GM06990 (cell line): ENCODE measurements at regions not wholly inside any gene's neighbourhood (a gene's known extent, or its start where the extent isn't known, plus 50 kb on each side); places are given as distances from the start of the nearest gene placed in this dataset.

ENCODE experiments used
- DNase-seq: peaks from one replicate; pipeline ENCODE4 v3.0.0-alpha.2; 2011; ENCODE audit not compliant: insufficient read length; ENCODE audit errors: extremely low read depth
- H3K27me3 ChIP-seq: replicated peaks from 2 replicates; pipeline ENCODE4 v1.6.0; 2011; ENCODE audit warnings: low read length; ENCODE audit not compliant: control insufficient read depth, insufficient read depth
- H3K36me3 ChIP-seq: 2 replicates; pipeline ENCODE4 v1.5.1; 2011; ENCODE audit warnings: low read length; ENCODE audit not compliant: control insufficient read depth, insufficient read depth
- H3K4me3 ChIP-seq: replicated peaks from 2 replicates; pipeline ENCODE4 v1.5.1; 2011; ENCODE audit warnings: low read depth, mild to moderate bottlenecking, control low read depth, low read length
- TF ChIP-seq, protein P1 (sequence below): IDR thresholded peaks from 2 replicates; pipeline ENCODE4 v1.5.1; 2011; ENCODE audit warnings: low read length, control low read depth, mild to moderate bottlenecking, inconsistent platforms; ENCODE audit not compliant: insufficient read depth, poor library complexity, severe bottlenecking

DNA sequence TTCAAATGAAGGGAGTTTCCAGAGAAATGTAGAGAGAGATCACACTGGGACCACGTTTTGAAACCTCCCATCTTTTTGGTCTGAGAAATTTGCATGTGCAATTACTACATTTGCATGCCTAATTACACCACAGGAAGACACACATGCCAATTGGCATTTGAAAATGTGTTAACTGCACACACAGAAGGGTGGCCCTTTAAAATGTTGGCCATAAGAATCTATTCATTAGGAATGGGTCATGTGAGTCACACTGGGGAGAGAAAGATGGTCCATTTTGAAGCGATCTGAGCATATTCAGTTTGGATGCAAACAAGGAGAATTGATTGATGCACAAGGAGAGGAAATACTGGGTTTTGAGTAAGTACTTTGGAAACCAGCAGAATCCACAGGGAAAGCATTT is 1407.1 kb upstream of the ACVR2A start:
- DNase-seq = no peak
- H3K4me3 ChIP-seq = no peak overlapping the region
- H3K27me3 ChIP-seq = no peaks in the 10 kb centered on the region
- TF ChIP-seq, protein P1, sequence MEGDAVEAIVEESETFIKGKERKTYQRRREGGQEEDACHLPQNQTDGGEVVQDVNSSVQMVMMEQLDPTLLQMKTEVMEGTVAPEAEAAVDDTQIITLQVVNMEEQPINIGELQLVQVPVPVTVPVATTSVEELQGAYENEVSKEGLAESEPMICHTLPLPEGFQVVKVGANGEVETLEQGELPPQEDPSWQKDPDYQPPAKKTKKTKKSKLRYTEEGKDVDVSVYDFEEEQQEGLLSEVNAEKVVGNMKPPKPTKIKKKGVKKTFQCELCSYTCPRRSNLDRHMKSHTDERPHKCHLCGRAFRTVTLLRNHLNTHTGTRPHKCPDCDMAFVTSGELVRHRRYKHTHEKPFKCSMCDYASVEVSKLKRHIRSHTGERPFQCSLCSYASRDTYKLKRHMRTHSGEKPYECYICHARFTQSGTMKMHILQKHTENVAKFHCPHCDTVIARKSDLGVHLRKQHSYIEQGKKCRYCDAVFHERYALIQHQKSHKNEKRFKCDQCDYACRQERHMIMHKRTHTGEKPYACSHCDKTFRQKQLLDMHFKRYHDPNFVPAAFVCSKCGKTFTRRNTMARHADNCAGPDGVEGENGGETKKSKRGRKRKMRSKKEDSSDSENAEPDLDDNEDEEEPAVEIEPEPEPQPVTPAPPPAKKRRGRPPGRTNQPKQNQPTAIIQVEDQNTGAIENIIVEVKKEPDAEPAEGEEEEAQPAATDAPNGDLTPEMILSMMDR = no peak
- no peaks in the 10 kb centered on the region for H3K36me3 ChIP-seq

DNA sequence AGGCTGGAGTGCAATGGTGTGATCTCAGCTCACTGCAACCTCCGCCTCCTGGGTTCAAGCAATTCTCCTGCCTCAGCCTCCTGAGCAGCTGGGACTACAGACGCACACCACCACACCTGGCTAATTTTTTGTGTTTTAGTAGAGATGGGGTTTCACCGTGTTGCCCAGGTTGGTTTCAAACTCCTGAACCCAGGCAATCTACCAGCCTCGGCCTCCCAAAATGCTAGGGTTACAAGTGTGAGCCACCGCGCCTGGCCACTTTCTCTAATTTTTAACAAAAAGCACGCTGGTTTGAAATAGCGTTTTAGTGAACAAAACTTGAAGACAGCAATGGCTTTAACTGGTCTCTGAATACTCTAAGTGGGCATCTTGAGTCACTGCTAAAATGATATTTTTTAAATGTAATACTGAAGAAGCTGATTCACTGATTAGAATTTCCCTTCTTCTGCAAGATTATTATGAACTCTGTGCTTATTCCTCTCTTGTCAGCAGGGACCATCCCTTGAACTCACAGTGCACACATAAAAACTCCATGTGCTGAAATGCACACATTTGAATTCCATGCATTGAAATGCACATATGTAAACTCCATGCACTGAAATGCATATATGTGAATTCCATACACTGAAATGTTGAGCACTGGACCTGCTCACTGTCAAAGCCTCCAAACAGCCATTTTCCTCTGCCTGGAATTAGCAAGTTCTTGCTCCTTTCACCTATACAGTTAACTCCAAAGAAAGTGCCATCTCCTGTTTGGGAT is 1411.5 kb upstream of the ACVR2A start:
- Histone ChIP-seq H3K4me3 (no peak overlapping the region), H3K27me3 (no peaks in the 10 kb centered on the region), H3K36me3 (no peaks in the 10 kb centered on the region)
- no peak for DNase-seq
- TF ChIP-seq, protein P1 = no peak

DNA sequence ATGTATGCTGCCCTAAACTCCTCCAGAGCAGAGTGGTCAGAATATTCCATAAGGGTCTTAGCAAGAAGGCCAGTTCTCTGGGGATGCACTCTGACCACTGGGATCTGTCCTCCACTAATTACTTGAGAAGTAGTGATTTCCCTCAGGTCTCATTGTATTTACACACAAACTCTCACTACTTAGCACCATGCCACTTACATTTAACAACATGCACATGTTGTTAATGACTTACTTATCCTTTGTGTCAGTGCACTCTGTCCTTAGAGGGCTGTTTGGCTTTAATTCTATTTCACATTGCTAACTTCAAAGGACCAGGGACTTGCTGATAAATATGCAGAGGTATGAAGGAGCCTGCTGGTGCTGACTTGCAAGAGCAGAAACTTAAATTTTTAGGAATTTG is 1415.5 kb upstream of the ACVR2A start:
- Histone ChIP-seq H3K4me3 (no peak overlapping the region), H3K27me3 (no peaks in the 10 kb centered on the region), H3K36me3 (no peaks in the 10 kb centered on the region)
- DNase-seq = no peak
- TF ChIP-seq, protein P1 = no peak

DNA sequence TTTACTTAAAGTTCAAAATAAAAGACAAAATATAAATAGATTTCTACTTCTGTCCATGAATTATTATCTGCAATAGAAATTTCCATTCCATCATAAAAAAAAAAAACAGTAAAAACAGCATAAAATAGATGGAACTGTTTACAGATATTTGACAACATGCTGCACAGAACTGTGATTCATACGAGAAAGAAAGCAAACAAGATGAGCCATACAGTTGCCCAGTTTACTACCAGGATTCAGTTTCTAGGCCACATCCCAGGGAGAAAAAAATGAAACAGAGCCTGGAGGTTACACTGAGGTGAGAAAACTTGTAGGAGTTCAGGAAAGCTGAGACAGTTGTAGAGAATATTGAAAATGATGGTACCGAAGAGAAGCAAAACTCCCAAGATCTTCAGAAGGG is 1426.9 kb upstream of the ACVR2A start:
- no peaks in the 10 kb centered on the region for H3K27me3 ChIP-seq
- no peak for DNase-seq
- no peak overlapping the region for H3K4me3 ChIP-seq
- TF ChIP-seq, protein P1 = no peak
- no peaks in the 10 kb centered on the region for H3K36me3 ChIP-seq

DNA sequence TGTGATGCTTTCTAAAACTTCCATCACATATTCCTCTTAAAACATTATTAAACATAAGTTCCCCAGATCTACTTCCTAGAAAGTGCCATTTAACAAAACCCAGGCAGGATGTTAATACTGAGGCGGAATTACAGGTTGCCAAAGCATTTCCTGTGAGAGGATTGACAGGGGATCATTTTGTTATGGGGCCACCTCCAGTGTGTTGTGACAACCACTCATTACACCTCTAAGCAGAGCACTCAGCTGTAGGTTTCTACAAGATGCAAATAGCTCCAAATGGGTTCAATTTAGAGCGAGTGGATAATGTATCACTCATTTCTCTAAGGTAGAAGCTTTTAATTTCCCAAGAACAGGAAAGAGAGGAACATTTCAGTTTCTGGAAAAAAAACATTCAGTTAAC is 1429.5 kb upstream of the ACVR2A start:
- Histone ChIP-seq H3K27me3 (no peaks in the 10 kb centered on the region), H3K36me3 (no peaks in the 10 kb centered on the region), H3K4me3 (no peak overlapping the region)
- no peak for DNase-seq
- TF ChIP-seq, protein P1 = no peak

DNA sequence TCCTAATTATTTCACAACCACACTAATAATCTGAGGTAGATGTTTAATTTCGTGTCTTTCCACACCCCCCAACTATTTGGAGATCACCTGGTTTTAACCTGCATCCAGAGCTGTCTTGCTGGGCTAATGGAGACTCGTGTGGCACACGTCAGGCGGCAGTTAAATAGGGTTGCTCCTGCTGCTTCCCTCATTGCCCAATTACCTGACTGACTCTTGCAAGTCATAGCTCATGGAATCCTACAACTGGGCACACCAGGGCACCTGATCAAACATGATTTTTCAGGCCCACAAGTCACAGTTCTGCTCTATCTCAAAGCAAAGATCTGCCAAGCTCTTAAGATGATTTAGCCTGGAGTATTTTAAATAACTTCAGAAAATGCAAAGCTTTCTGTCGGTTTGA is 1430.4 kb upstream of the ACVR2A start:
- no peak for DNase-seq
- no peaks in the 10 kb centered on the region for H3K36me3 ChIP-seq
- H3K4me3 ChIP-seq = no peak overlapping the region
- H3K27me3 ChIP-seq = no peaks in the 10 kb centered on the region
- TF ChIP-seq, protein P1 = no peak
